ENCODE measurements at regions not wholly inside any gene's neighbourhood (a gene's known extent, or its start where the extent isn't known, plus 50 kb on each side); places are given as distances from the start of the nearest gene placed in this dataset.

DNA sequence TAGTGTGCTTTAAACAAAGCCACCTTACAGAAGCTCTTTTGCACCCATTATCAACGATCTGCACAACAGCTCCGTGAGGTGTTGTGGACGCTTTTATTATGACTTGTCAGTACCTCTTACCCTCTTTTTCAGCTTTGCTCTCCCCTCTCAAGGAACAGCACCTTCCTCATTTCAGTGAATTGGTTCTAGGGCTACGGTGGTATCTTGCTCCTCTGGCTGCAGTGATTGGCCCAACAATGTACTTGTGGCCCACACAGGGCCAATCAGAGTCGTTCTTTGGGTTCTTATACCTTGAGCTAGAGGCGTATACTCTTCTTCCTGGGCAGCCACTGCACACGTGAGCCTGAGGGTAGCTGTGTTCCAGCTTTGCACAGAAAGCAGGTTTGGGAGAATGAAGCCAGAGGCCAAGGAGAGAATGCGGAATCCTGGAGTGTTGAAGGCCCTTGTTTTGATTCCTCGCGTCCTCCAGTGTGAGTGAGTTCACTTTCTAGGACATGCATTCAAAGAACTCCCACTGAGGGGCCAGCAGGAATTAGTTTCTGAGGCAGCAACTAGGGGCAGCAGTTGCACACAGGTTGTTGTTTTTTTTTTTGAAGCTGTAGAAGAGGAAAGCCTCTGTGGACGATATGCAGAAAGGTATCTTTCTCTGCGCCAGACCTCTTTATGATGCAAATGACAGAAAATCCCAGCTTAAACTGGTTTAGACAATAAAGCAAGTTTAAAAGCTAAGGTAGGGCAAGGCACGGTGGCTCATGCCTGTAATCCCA lies 49.8 kb upstream of the PDZD8 start:
- no peak for DNase-seq (ENCODE audit: low read depth)

Data from stimulated activated CD4-positive, alpha-beta T cell treated with anti-CD3 and anti-CD28 coated beads, Interleukin-2, amount 100 ng/mL, for 4 hours (primary cell).